AG04450 (cell line): ENCODE measurements at regions not wholly inside any gene's neighbourhood (a gene's known extent, or its start where the extent isn't known, plus 50 kb on each side); places are given as distances from the start of the nearest gene placed in this dataset.

Source experiments
- CTCF ChIA-PET: fragments of 300-600, 350-600 bp; formaldehyde crosslinking; extraction: SDS; loops from one replicate; lab custom pipeline; 2022; ENCODE audit warnings: antibody characterized with exemption, inconsistent platforms; lab: Charles Lee
- POLR2A ChIA-PET: fragments of 350-600 bp; formaldehyde crosslinking; extraction: SDS; loops from one replicate; lab custom pipeline; 2021; ENCODE audit warnings: antibody characterized with exemption, inconsistent platforms; lab: Yijun Ruan, JAX
- DNase-seq: peaks from one replicate; pipeline ENCODE4 v3.0.0-alpha.2; 2011; ENCODE audit warnings: low read depth, low spot score
- H3K27ac ChIP-seq: one replicate; pipeline ENCODE4 v1.5.1; 2012; ENCODE audit warnings: low read depth, low read length, control low read depth
- H3K27me3 ChIP-seq: one replicate; pipeline ENCODE4 v1.6.0; 2012; ENCODE audit warnings: low read length; ENCODE audit not compliant: control insufficient read depth, insufficient read depth
- H3K4me3 ChIP-seq: 2 replicates; pipeline ENCODE4 v1.5.1; 2011; ENCODE audit warnings: mild to moderate bottlenecking, low read depth, low read length, control low read depth
- H3K9me3 ChIP-seq: 2 replicates; pipeline ENCODE4 v1.5.1; 2012; ENCODE audit warnings: low read length; ENCODE audit not compliant: control insufficient read depth, insufficient read depth
- TF ChIP-seq, protein P1 (sequence below): IDR thresholded peaks from 2 replicates; pipeline ENCODE4 v1.5.1; 2011; ENCODE audit warnings: low read depth, low read length, control low read depth, inconsistent platforms

DNA sequence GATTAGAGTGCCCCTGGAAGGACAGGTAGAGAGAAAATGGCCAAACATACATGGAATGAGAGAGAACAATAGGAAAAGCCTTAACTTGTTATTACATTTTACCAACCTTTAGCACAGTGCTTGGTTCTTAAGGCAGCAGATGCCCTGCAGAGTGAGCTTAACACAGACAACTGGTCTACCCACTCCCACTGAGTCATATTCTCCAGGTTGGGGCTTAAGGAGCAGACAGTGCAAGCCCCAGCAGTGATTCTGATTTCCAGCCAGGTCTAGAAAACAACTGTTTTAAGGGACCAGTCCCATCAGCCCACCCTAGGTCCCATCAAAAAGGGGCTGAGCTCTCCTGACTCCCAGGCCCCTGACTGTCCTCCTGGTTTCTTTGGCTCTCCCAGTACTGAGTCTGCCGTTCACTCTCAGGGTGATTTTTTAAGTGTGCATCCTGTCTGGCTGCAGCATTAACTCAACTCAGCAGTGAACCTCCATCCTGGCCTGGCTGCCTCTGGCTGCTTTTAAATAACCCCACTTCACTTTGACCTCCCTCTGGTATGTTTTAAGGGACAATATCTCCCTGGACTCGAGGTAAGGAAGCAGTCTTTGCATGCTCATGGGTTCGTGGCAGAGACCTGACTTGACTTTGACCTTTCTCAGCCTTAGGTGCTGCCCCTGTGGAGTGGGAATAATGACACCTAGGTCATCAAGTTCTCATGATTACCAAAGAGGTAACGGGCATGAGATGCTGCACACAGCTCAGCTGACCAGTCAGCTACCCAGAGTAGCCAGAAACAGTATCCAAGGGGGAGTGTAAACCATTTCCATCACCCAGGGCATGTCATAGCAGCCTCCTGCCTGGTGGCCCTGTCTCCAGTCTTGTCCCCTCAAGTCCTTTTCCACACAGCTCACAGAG is 210.7 kb upstream of the PWP1 start:
- H3K9me3 ChIP-seq: no peaks in the 10 kb centered on the region
- ChIA-PET CTCF (no interaction called here), POLR2A (interaction anchor here (0.6 kb wide), 1 partner anchor 363 kb away, joined by 3 read pairs; no protein-coding TSS in a partner anchor)
- TF ChIP-seq, protein P1, sequence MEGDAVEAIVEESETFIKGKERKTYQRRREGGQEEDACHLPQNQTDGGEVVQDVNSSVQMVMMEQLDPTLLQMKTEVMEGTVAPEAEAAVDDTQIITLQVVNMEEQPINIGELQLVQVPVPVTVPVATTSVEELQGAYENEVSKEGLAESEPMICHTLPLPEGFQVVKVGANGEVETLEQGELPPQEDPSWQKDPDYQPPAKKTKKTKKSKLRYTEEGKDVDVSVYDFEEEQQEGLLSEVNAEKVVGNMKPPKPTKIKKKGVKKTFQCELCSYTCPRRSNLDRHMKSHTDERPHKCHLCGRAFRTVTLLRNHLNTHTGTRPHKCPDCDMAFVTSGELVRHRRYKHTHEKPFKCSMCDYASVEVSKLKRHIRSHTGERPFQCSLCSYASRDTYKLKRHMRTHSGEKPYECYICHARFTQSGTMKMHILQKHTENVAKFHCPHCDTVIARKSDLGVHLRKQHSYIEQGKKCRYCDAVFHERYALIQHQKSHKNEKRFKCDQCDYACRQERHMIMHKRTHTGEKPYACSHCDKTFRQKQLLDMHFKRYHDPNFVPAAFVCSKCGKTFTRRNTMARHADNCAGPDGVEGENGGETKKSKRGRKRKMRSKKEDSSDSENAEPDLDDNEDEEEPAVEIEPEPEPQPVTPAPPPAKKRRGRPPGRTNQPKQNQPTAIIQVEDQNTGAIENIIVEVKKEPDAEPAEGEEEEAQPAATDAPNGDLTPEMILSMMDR: no peak
- no peak overlapping the region for H3K4me3 ChIP-seq
- no peak for DNase-seq
- no peaks in the 10 kb centered on the region for H3K27me3 ChIP-seq
- no peak overlapping the region for H3K27ac ChIP-seq

DNA sequence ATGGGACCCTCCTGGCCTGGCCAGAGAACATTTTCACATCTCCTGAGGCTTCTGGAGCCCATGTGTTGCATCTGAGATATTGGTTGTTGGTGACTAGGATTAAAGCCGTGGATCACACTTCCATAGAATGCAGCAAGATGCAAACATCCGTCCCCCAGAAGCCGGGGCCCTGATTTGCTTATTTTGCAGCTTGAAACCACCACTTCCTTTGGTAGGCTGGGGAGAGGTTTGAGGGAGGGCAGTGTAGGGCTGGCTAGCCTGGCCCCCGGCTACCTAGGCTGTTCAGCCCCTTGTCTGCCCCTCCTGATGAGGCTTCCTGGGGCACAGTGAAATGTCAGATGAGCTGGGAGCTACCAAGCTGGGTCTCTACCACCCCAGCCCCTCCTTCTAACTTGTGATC is 209.7 kb upstream of the PWP1 start:
- no peaks in the 10 kb centered on the region for H3K27me3 ChIP-seq
- DNase-seq: no peak
- no peak overlapping the region for H3K4me3 ChIP-seq
- CTCF ChIA-PET: interaction anchor here (1.1 kb wide), 1 partner anchor 134 kb away, joined by 3 read pairs; no protein-coding TSS in a partner anchor
- TF ChIP-seq, protein P1: no peak
- H3K9me3 ChIP-seq: no peaks in the 10 kb centered on the region
- no peak overlapping the region for H3K27ac ChIP-seq
- POLR2A ChIA-PET: no interaction called here

DNA sequence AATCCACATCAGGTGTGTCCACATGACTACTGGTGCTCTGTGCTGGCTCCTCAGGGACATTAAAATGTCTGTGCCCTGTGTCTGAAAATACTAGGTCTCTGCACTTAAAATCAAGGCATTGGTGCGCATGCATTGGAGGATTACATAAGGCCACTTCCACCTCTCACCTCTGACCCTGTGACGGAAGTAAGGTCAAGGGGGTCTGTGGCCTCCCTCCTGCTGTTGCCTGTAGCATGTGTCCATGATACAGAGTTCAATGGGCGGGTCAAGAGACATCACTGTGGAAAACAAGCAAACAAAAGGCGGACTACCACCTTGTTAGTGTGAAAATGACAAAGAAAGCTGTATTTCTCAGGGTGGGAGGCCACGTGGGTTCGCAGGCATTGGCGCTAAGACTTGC is 208.6 kb upstream of the PWP1 start:
- ChIA-PET POLR2A (no interaction called here), CTCF (interaction anchor here (1.1 kb wide), 1 partner anchor 133 kb away, joined by 3 read pairs; no protein-coding TSS in a partner anchor)
- H3K9me3 ChIP-seq: no peaks in the 10 kb centered on the region
- TF ChIP-seq, protein P1: no peak
- no peak for DNase-seq
- no peak overlapping the region for H3K27ac ChIP-seq
- peaks cover 2% of the 10 kb centered on the region for H3K27me3 ChIP-seq
- no peak overlapping the region for H3K4me3 ChIP-seq

DNA sequence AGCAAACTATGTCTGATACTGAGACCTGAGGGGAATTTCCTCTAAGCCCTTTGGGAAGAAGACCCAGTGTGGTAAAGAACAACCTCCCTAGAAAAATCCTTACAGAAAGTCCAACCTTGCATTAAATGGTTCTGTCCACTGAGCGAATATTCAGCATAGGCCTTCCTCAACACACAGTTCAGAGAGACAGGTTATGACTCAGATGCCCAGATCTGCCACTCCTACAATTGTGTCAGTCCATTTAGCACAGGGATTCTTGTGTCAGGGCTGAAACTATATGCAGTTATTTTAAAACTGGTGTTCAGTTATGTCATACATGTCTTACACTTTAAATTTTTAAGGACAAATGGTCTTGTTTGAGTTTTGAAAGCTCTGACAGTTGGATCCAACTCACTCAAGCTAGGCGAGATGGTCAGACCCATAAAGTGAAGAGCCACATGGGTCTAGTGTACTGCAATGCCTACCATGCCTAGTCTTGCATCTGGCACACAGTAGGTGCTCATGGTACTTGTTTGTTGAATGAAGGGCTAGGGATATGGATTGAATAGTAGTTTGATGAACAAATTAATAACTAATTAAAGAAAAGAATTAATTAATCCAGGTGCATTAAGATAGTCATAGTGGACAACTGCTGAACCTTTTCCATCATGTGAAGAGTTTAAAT is 207.5 kb upstream of the PWP1 start:
- no peak for DNase-seq
- TF ChIP-seq, protein P1: no peak
- POLR2A ChIA-PET: no interaction called here
- CTCF ChIA-PET: no interaction called here
- Histone ChIP-seq H3K27me3 (peaks cover 5% of the 10 kb centered on the region), H3K27ac (no peak overlapping the region), H3K4me3 (no peak overlapping the region), H3K9me3 (no peaks in the 10 kb centered on the region)

DNA sequence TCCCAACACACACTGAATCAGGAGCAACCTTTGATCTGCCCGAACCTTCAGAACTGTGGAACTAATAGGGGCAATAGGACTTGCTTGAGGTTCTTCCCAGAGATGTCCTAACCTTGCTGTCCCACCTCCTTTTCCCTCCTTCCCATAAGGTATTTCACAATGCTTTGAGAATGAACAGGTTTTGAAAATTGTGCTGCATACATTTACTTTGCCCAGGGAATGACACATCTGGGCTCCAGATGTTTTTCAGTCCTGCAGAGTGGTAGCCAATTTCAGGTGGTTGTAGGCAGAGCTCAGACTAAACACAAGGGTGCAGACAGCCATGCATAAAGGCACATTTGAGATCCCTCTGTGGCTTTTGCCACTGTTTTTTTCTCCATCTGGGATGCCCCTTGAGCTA is 206.7 kb upstream of the PWP1 start:
- no peak overlapping the region for H3K27ac ChIP-seq
- no peak for DNase-seq

More for the DNA sequence above, 206.7 kb upstream of the PWP1 start:
- TF ChIP-seq, protein P1: no peak
- Histone ChIP-seq H3K4me3 (no peak overlapping the region), H3K9me3 (no peaks in the 10 kb centered on the region), H3K27me3 (peaks cover 5% of the 10 kb centered on the region)
- CTCF ChIA-PET: interaction anchor here (0.6 kb wide), 1 partner anchor 197 kb away, joined by 5 read pairs; no protein-coding TSS in a partner anchor
- POLR2A ChIA-PET: no interaction called here
